Trophoblast cell (in vitro differentiated cells and primary cell): ENCODE measurements at regions not wholly inside any gene's neighbourhood (a gene's known extent, or its start where the extent isn't known, plus 50 kb on each side); places are given as distances from the start of the nearest gene placed in this dataset.
"Not testable (repeated sequence)": the region's sequence is repeated elsewhere in the genome, so short reads cannot be mapped to it uniquely, and the experiment has no call there.

Experiments
- DNase-seq, 2 donors: peaks; one replicate each; pipeline ENCODE4 v3.0.0-alpha.2; 2016
- H2AFZ ChIP-seq: 2 replicates; pipeline ENCODE4 v1.6.1; 2013; ENCODE audit warnings: low read length, moderate library complexity, mild to moderate bottlenecking; ENCODE audit not compliant: insufficient read depth, poor library complexity
- H2AK5ac ChIP-seq: 2 replicates; pipeline ENCODE4 v1.6.1; 2013; ENCODE audit warnings: mild to moderate bottlenecking, low read length
- H2BK120ac ChIP-seq: 2 replicates; pipeline ENCODE4 v1.6.1; 2013; ENCODE audit warnings: low read length, mild to moderate bottlenecking, moderate library complexity; ENCODE audit not compliant: insufficient read depth, poor library complexity
- H2BK12ac ChIP-seq: 2 replicates; pipeline ENCODE4 v1.6.1; 2013; ENCODE audit warnings: mild to moderate bottlenecking, low read length, moderate library complexity
- H2BK5ac ChIP-seq: 2 replicates; pipeline ENCODE4 v1.6.1; 2013; ENCODE audit warnings: low read length, low read depth, moderate library complexity, mild to moderate bottlenecking; ENCODE audit not compliant: poor library complexity
- H3K14ac ChIP-seq: 2 replicates; pipeline ENCODE4 v1.6.1; 2013; ENCODE audit warnings: mild to moderate bottlenecking, low read length
- H3K18ac ChIP-seq: 2 replicates; pipeline ENCODE4 v1.6.1; 2013; ENCODE audit warnings: mild to moderate bottlenecking, low read length
- H3K23ac ChIP-seq: 2 replicates; pipeline ENCODE4 v1.6.1; 2013; ENCODE audit warnings: low read length
- H3K27ac ChIP-seq: 2 replicates; pipeline ENCODE4 v1.5.1; 2013; ENCODE audit warnings: low read depth, mild to moderate bottlenecking, inconsistent platforms, low read length, moderate library complexity
- H3K27me3 ChIP-seq: 2 replicates; pipeline ENCODE4 v1.6.1; 2013; ENCODE audit warnings: inconsistent platforms, mild to moderate bottlenecking, low read length, moderate library complexity; ENCODE audit not compliant: insufficient read depth
- H3K36me3 ChIP-seq, 2 experiments: 1 replicate in 1 of 2; 2 replicates in 1 of 2; pipeline ENCODE4 v1.6.1; 2013; ENCODE audit warnings: low read length in 2 of 2, mild to moderate bottlenecking in 2 of 2, moderate library complexity in 1 of 2; ENCODE audit not compliant: insufficient read depth in 2 of 2, control insufficient read depth in 1 of 2
- H3K4ac ChIP-seq: 2 replicates; pipeline ENCODE4 v1.6.1; 2013; ENCODE audit warnings: low read depth, mild to moderate bottlenecking, low read length, moderate library complexity
- H3K4me1 ChIP-seq, 2 experiments: 1 replicate in 1 of 2; 2 replicates in 1 of 2; pipeline ENCODE4 v1.6.1; 2013; ENCODE audit warnings: low read length in 2 of 2, mild to moderate bottlenecking in 2 of 2, moderate library complexity in 1 of 2; ENCODE audit not compliant: insufficient read depth in 2 of 2, control insufficient read depth in 1 of 2
- H3K4me2 ChIP-seq: 2 replicates; pipeline ENCODE4 v1.6.1; 2013; ENCODE audit warnings: inconsistent platforms, mild to moderate bottlenecking, low read length, moderate library complexity
- H3K4me3 ChIP-seq: 2 replicates; pipeline ENCODE4 v1.5.1; 2013; ENCODE audit warnings: mild to moderate bottlenecking, low read depth, low read length, inconsistent platforms
- H3K79me1 ChIP-seq: one replicate; pipeline ENCODE4 v1.6.1; 2013; ENCODE audit warnings: low read length
- H3K79me2 ChIP-seq: 2 replicates; pipeline ENCODE4 v1.6.1; 2013; ENCODE audit warnings: low read length, mild to moderate bottlenecking; ENCODE audit not compliant: control insufficient read depth, insufficient read depth, poor library complexity
- H3K9ac ChIP-seq: 2 replicates; pipeline ENCODE4 v1.6.1; 2013; ENCODE audit warnings: mild to moderate bottlenecking, low read length
- H3K9me3 ChIP-seq: 2 replicates; pipeline ENCODE4 v1.6.1; 2013; ENCODE audit warnings: low read depth, mild to moderate bottlenecking, control low read depth, inconsistent platforms, low read length; ENCODE audit not compliant: insufficient read depth
- H4K12ac ChIP-seq: 2 replicates; pipeline ENCODE4 v1.6.1; 2013; ENCODE audit warnings: low read depth, mild to moderate bottlenecking, low read length, moderate library complexity
- H4K8ac ChIP-seq: 2 replicates; pipeline ENCODE4 v1.6.1; 2013; ENCODE audit warnings: low read depth, mild to moderate bottlenecking, low read length, moderate library complexity
- H4K91ac ChIP-seq: one replicate; pipeline ENCODE4 v1.6.1; 2013; ENCODE audit warnings: low read depth, mild to moderate bottlenecking, low read length, moderate library complexity
- whole genome bisulfite sequencing: extraction: QIAGEN DNeasy Blood & Tissue Kit; methylation state at CpG from one replicate; pipeline ENCODE4 v1.1.7; 2013; ENCODE audit warnings: missing lambda C conversion rate; ENCODE audit not compliant: insufficient read length, insufficient coverage; ENCODE audit errors: extremely low coverage; 5-methylcytosine and 5-hydroxymethylcytosine counted together

DNA sequence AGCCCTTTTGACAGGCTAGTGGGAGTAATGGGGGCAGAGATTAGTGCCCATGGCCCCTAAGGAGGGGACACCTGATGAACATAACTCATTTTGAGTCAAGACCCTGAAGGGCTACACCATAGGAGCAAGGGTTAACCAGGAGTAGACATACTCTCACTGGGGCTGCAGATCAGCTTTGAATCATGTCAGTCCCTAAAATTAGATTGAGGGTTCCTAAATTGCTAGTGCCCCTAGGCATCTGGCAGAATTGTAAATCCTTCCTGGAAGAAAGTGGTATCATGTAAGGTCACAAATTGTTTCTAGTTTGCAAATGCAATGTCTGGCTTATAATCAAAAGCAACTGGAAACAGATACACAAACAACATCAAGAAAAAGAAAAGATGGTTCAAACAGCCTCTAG is 52.1 kb upstream of the LRRC37A2 start:
- H2AFZ ChIP-seq, H2BK120ac ChIP-seq, DNase-seq, H4K12ac ChIP-seq, H3K23ac ChIP-seq, H4K91ac ChIP-seq, H2AK5ac ChIP-seq, H3K9ac ChIP-seq, H3K4me3 ChIP-seq, H3K4me1 ChIP-seq, H3K27me3 ChIP-seq, H3K4me2 ChIP-seq, H3K4ac ChIP-seq, H3K36me3 ChIP-seq, H3K18ac ChIP-seq, H3K79me2 ChIP-seq, H3K14ac ChIP-seq, H3K79me1 ChIP-seq, H2BK5ac ChIP-seq, H2BK12ac ChIP-seq, H3K9me3 ChIP-seq, H3K27ac ChIP-seq, H4K8ac ChIP-seq: not testable (repeated sequence)

DNA sequence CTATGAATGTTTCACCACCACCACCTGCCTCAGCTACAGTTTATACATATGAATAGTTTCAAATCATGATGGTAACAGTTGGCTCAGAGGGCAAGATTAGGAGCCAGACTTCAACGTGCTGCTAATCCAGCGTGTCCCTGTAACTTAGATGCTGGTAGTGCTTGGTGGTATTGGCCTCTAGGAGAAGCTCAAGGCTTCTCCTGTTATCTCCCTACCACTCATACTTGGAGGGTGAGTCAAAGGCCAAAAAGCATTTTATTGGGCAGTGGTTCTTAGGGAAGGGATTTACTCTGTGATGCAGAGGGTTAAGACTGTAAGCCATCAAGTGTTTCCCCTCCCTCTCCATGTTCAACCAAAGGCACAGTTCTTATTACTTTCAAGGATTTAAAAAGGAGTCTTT is 57.2 kb upstream of the LRRC37A2 start:
- not testable (repeated sequence) for H3K4ac ChIP-seq, H4K91ac ChIP-seq, H3K4me3 ChIP-seq, H3K79me2 ChIP-seq, H2AFZ ChIP-seq, H2BK5ac ChIP-seq, DNase-seq, H3K18ac ChIP-seq, H3K4me1 ChIP-seq, H3K79me1 ChIP-seq, H3K27me3 ChIP-seq, H3K23ac ChIP-seq, H4K12ac ChIP-seq, H2AK5ac ChIP-seq, H4K8ac ChIP-seq, H3K36me3 ChIP-seq, H3K4me2 ChIP-seq, H3K14ac ChIP-seq, H2BK12ac ChIP-seq, H3K9me3 ChIP-seq, H3K27ac ChIP-seq, H2BK120ac ChIP-seq, H3K9ac ChIP-seq
- WGBS: no CpG with 5 or more reads among the region's 2 CpGs

GRCh38 chr17:46454572-46454971 is 57.7 kb upstream of the LRRC37A2 start:
- not testable (repeated sequence) for H3K79me1 ChIP-seq, H3K14ac ChIP-seq, H3K4me3 ChIP-seq, H4K8ac ChIP-seq, H3K79me2 ChIP-seq, H2BK120ac ChIP-seq, H4K91ac ChIP-seq, H2AK5ac ChIP-seq, H3K4me1 ChIP-seq, H3K23ac ChIP-seq, H3K4me2 ChIP-seq, H3K9ac ChIP-seq, H3K9me3 ChIP-seq, H2BK5ac ChIP-seq, H3K4ac ChIP-seq, H2BK12ac ChIP-seq, H3K27me3 ChIP-seq, H3K36me3 ChIP-seq, H3K27ac ChIP-seq, H3K18ac ChIP-seq, H4K12ac ChIP-seq, H2AFZ ChIP-seq, DNase-seq

GRCh38 chr17:46453077-46453476 is 59.2 kb upstream of the LRRC37A2 start:
- H3K4ac ChIP-seq, H3K4me3 ChIP-seq: not testable (repeated sequence)
- WGBS: no CpG with 5 or more reads among the region's 4 CpGs

GRCh38 chr17:46445849-46446248 is 66.4 kb upstream of the LRRC37A2 start:
- H3K27me3 ChIP-seq, H3K79me2 ChIP-seq, H3K27ac ChIP-seq, H2BK5ac ChIP-seq, H3K4me1 ChIP-seq, H3K79me1 ChIP-seq, H3K23ac ChIP-seq, H3K4me2 ChIP-seq, H3K36me3 ChIP-seq, H2AFZ ChIP-seq, H4K91ac ChIP-seq, H3K4me3 ChIP-seq, H2BK12ac ChIP-seq, H3K14ac ChIP-seq, H3K9me3 ChIP-seq, H3K9ac ChIP-seq, H3K4ac ChIP-seq, H2BK120ac ChIP-seq, H2AK5ac ChIP-seq, H3K18ac ChIP-seq, DNase-seq, H4K12ac ChIP-seq, H4K8ac ChIP-seq: not testable (repeated sequence)
- no CpG with 5 or more reads among the region's 2 CpGs for WGBS

More at GRCh38 chr17:46453077-46453476, 59.2 kb upstream of the LRRC37A2 start:
- not testable (repeated sequence) for H3K79me1 ChIP-seq, H2BK12ac ChIP-seq, H3K23ac ChIP-seq, H3K18ac ChIP-seq, H3K4me1 ChIP-seq, H3K9me3 ChIP-seq, H2BK5ac ChIP-seq, H2AK5ac ChIP-seq, DNase-seq, H2AFZ ChIP-seq, H3K79me2 ChIP-seq, H4K91ac ChIP-seq, H3K36me3 ChIP-seq, H3K27ac ChIP-seq, H2BK120ac ChIP-seq, H3K4me2 ChIP-seq, H3K14ac ChIP-seq, H3K9ac ChIP-seq, H3K27me3 ChIP-seq, H4K8ac ChIP-seq, H4K12ac ChIP-seq
